ENCODE measurements at regions not wholly inside any gene's neighbourhood (a gene's known extent, or its start where the extent isn't known, plus 50 kb on each side); places are given as distances from the start of the nearest gene placed in this dataset.

DNA sequence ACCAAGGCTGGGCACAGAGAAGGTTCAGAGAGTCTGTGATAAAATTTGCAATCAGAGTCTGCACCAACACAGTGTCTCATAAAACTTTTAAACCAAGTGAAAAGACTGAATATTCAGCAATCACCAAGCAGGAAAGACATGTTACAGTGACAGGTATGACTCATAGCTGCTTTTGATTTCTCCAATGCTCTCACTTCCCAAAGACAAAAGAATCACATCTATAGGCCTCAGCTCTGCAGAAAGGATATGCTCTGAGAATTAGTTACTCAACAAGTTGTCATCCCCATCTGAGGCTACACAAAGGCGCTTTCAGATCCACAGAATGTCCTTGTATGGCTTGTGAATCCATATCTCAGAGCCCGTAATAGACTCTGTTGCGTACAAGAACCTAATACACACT is 92.5 kb downstream of the KCNF1 start:
- Histone ChIP-seq H3K27me3 (ENCODE audit: control insufficient read depth in 1 of 2, insufficient read depth in 2 of 2, low read length in 2 of 2) (peaks cover 0 to 4% of the 10 kb centered on the region in 2 donors), H3K36me3 (ENCODE audit: control insufficient read depth in 1 of 2, insufficient read depth in 2 of 2, low read length in 2 of 2) (no peaks in the 10 kb centered on the region), H3K9ac (ENCODE audit: low read depth in 1 of 2, low read length in 2 of 2) (no peak overlapping the region), H3K27ac (ENCODE audit: low read depth, low read length) (no peak overlapping the region), H3K9me3 (ENCODE audit: control insufficient read depth in 1 of 2, low read length in 2 of 2) (no peaks in the 10 kb centered on the region), H3K4me1 (ENCODE audit: control insufficient read depth in 1 of 2, insufficient read depth in 2 of 2, low read length in 2 of 2) (no peaks in the 10 kb centered on the region), H3K4me3 (ENCODE audit: low read depth in 1 of 2, low read length in 2 of 2) (no peak overlapping the region)

GRCh38 chr2:11005032-11005431 is 93.3 kb downstream of the KCNF1 start:
- Histone ChIP-seq H3K9ac (ENCODE audit: low read depth in 1 of 2, low read length in 2 of 2) (no peak overlapping the region), H3K4me3 (ENCODE audit: low read depth in 1 of 2, low read length in 2 of 2) (no peak overlapping the region), H3K27ac (ENCODE audit: low read depth, low read length) (no peak overlapping the region), H3K36me3 (ENCODE audit: control insufficient read depth in 1 of 2, insufficient read depth in 2 of 2, low read length in 2 of 2) (no peaks in the 10 kb centered on the region), H3K27me3 (ENCODE audit: control insufficient read depth in 1 of 2, insufficient read depth in 2 of 2, low read length in 2 of 2) (peaks cover 0 to 4% of the 10 kb centered on the region in 2 donors), H3K4me1 (ENCODE audit: control insufficient read depth in 1 of 2, insufficient read depth in 2 of 2, low read length in 2 of 2) (no peaks in the 10 kb centered on the region), H3K9me3 (ENCODE audit: control insufficient read depth in 1 of 2, low read length in 2 of 2) (no peaks in the 10 kb centered on the region)

DNA sequence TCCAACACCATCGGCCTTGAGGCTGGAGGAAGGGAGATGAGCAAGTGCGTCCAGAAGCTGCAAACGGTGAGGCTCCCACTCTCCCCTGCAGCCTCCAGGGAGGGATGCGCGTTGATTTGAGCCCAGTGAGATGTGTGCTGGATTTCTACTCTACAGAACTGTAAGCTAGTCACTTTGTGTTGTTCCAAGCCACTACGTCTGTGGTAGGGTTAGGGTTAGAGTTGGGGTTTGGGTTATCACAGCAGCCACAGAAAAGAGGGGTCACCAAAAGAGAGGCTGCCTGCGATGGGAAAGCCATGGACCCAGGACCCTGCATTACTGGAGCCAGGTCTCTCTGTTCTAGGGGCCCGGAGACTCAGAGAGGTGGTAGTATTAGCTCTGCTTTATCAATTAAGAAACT is 94.5 kb downstream of the KCNF1 start:
- Histone ChIP-seq H3K36me3 (ENCODE audit: control insufficient read depth in 1 of 2, insufficient read depth in 2 of 2, low read length in 2 of 2) (no peaks in the 10 kb centered on the region), H3K4me3 (ENCODE audit: low read depth in 1 of 2, low read length in 2 of 2) (no peak overlapping the region), H3K27ac (ENCODE audit: low read depth, low read length) (no peak overlapping the region), H3K9ac (ENCODE audit: low read depth in 1 of 2, low read length in 2 of 2) (no peak overlapping the region), H3K9me3 (ENCODE audit: control insufficient read depth in 1 of 2, low read length in 2 of 2) (peaks cover 0 to 1% of the 10 kb centered on the region in 2 donors), H3K27me3 (ENCODE audit: control insufficient read depth in 1 of 2, insufficient read depth in 2 of 2, low read length in 2 of 2) (peaks cover 0 to 4% of the 10 kb centered on the region in 2 donors), H3K4me1 (ENCODE audit: control insufficient read depth in 1 of 2, insufficient read depth in 2 of 2, low read length in 2 of 2) (no peaks in the 10 kb centered on the region)

DNA sequence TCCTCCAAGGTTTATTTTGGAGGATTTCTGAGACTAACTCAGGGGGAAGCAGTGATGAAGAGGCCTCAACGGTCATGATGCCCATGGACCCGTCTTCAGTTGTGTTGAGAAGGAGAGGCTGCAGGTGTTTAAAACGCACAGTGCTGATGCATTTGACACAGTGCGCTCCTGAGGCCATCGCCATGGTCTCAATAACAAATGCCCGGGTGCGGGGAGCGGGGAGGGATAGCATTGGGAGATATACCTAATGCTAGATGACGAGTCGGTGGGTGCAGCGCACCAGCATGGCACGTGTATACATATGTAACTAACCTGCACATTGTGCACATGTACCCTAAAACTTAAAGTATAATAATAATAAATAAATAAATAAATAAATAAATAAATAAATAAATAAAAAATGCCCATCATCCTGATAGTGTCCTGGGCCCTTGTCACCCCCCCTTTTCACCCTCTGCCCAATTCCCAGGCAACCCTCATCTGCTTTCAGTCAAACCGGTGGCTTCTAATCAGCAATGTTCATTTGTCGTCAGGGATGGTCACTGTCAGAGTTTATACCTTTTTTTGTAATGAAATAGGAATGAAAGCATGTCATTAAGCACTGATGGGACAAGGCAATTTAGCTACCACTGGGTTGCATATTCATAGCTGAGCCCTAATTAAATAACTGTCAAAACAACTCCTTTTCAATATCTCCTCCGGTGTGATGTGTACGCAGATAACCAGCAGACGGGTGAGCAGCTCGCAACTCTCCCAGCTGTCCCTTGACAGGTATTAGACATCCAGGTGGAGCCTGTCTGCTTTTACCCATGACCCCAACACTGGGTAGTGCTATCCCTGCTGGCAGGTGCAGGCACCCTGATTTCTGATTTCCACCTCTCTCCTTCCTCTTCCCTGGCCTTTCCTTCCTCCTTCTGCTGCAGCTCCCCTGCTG is 95.9 kb downstream of the KCNF1 start:
- Histone ChIP-seq H3K9me3 (ENCODE audit: control insufficient read depth in 1 of 2, low read length in 2 of 2) (peaks cover 0 to 7% of the 10 kb centered on the region in 2 donors), H3K27ac (ENCODE audit: low read depth, low read length) (no peak overlapping the region), H3K4me3 (ENCODE audit: low read depth in 1 of 2, low read length in 2 of 2) (no peak overlapping the region), H3K27me3 (ENCODE audit: control insufficient read depth in 1 of 2, insufficient read depth in 2 of 2, low read length in 2 of 2) (peaks cover 0 to 4% of the 10 kb centered on the region in 2 donors), H3K36me3 (ENCODE audit: control insufficient read depth in 1 of 2, insufficient read depth in 2 of 2, low read length in 2 of 2) (no peaks in the 10 kb centered on the region), H3K4me1 (ENCODE audit: control insufficient read depth in 1 of 2, insufficient read depth in 2 of 2, low read length in 2 of 2) (no peaks in the 10 kb centered on the region), H3K9ac (ENCODE audit: low read depth in 1 of 2, low read length in 2 of 2) (no peak overlapping the region)

GRCh38 chr2:11008773-11009172 is 97.0 kb downstream of the KCNF1 start:
- H3K9ac ChIP-seq (ENCODE audit: low read depth in 1 of 2, low read length in 2 of 2), result no peak overlapping the region
- no peaks in the 10 kb centered on the region for H3K36me3 ChIP-seq (ENCODE audit: control insufficient read depth in 1 of 2, insufficient read depth in 2 of 2, low read length in 2 of 2)
- no peaks in the 10 kb centered on the region for H3K4me1 ChIP-seq (ENCODE audit: control insufficient read depth in 1 of 2, insufficient read depth in 2 of 2, low read length in 2 of 2)
- peaks cover 0 to 4% of the 10 kb centered on the region in 2 donors for H3K27me3 ChIP-seq (ENCODE audit: control insufficient read depth in 1 of 2, insufficient read depth in 2 of 2, low read length in 2 of 2)
- H3K4me3 ChIP-seq (ENCODE audit: low read depth in 1 of 2, low read length in 2 of 2), result no peak overlapping the region
- H3K27ac ChIP-seq (ENCODE audit: low read depth, low read length), result no peak overlapping the region
- peaks cover 0 to 7% of the 10 kb centered on the region in 2 donors for H3K9me3 ChIP-seq (ENCODE audit: control insufficient read depth in 1 of 2, low read length in 2 of 2)

DNA sequence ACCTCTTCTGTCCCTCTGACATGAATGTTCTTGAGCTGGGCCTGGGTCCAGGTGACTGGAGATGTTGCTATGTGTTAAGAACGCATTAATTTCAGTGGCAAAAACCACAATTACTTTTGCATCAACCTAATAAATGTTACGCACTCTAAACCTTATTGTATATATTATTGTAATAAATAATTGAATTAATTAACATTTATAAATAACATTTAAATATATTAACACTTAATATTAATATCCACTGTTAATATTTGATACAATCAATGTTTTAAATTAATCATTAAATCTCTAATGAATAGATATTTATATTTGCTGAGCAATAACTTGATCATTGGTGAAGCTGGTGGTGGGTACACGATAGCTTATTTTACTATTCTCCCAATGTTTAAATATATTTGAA is 97.4 kb downstream of the KCNF1 start:
- no peaks in the 10 kb centered on the region for H3K36me3 ChIP-seq (ENCODE audit: control insufficient read depth in 1 of 2, insufficient read depth in 2 of 2, low read length in 2 of 2)
- peaks cover 0 to 4% of the 10 kb centered on the region in 2 donors for H3K27me3 ChIP-seq (ENCODE audit: control insufficient read depth in 1 of 2, insufficient read depth in 2 of 2, low read length in 2 of 2)
- H3K9me3 ChIP-seq (ENCODE audit: control insufficient read depth in 1 of 2, low read length in 2 of 2), result peaks cover 0 to 7% of the 10 kb centered on the region in 2 donors
- no peak overlapping the region for H3K27ac ChIP-seq (ENCODE audit: low read depth, low read length)
- H3K9ac ChIP-seq (ENCODE audit: low read depth in 1 of 2, low read length in 2 of 2), result no peak overlapping the region
- no peak overlapping the region for H3K4me3 ChIP-seq (ENCODE audit: low read depth in 1 of 2, low read length in 2 of 2)
- H3K4me1 ChIP-seq (ENCODE audit: control insufficient read depth in 1 of 2, insufficient read depth in 2 of 2, low read length in 2 of 2), result no peaks in the 10 kb centered on the region

- Histone ChIP-seq H3K27me3 (ENCODE audit: control insufficient read depth in 1 of 2, insufficient read depth in 2 of 2, low read length in 2 of 2) (peaks cover 0 to 2% of the 10 kb centered on the region in 2 donors), H3K4me1 (ENCODE audit: control insufficient read depth in 1 of 2, insufficient read depth in 2 of 2, low read length in 2 of 2) (no peaks in the 10 kb centered on the region), H3K4me3 (ENCODE audit: low read depth in 1 of 2, low read length in 2 of 2) (no peak overlapping the region), H3K36me3 (ENCODE audit: control insufficient read depth in 1 of 2, insufficient read depth in 2 of 2, low read length in 2 of 2) (no peaks in the 10 kb centered on the region), H3K27ac (ENCODE audit: low read depth, low read length) (no peak overlapping the region), H3K9ac (ENCODE audit: low read depth in 1 of 2, low read length in 2 of 2) (no peak overlapping the region), H3K9me3 (ENCODE audit: control insufficient read depth in 1 of 2, low read length in 2 of 2) (peaks cover 0 to 7% of the 10 kb centered on the region in 2 donors)
Measured at GRCh38 chr2:11009891-11010290, 98.2 kb downstream of the KCNF1 start.

DNA sequence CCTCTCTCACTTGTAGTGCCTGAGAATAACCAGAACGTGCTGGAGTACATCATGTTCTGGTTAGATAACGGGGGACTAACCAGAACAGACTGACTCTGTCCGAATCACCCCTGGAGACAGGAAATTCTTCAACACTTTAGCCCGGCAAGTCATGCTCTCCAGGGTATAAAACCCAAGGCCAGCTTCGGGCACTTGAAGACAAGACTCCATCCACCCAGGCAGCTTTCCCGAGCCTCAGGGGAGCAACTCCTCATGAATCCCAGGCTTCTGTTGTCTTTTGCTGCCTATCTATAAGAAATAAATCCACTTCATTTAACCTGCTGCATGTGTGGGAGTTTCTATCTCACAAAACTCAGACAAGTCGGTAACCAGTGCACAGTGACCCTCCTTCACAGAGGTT is 99.6 kb downstream of the KCNF1 start:
- no peaks in the 10 kb centered on the region for H3K27me3 ChIP-seq (ENCODE audit: control insufficient read depth in 1 of 2, insufficient read depth in 2 of 2, low read length in 2 of 2)
- no peaks in the 10 kb centered on the region for H3K4me1 ChIP-seq (ENCODE audit: control insufficient read depth in 1 of 2, insufficient read depth in 2 of 2, low read length in 2 of 2)
- H3K9ac ChIP-seq (ENCODE audit: low read depth in 1 of 2, low read length in 2 of 2), result no peak overlapping the region
- H3K9me3 ChIP-seq (ENCODE audit: control insufficient read depth in 1 of 2, low read length in 2 of 2), result peaks cover 0 to 7% of the 10 kb centered on the region in 2 donors
- H3K4me3 ChIP-seq (ENCODE audit: low read depth in 1 of 2, low read length in 2 of 2), result no peak overlapping the region
- no peaks in the 10 kb centered on the region for H3K36me3 ChIP-seq (ENCODE audit: control insufficient read depth in 1 of 2, insufficient read depth in 2 of 2, low read length in 2 of 2)
- H3K27ac ChIP-seq (ENCODE audit: low read depth, low read length), result no peak overlapping the region

DNA sequence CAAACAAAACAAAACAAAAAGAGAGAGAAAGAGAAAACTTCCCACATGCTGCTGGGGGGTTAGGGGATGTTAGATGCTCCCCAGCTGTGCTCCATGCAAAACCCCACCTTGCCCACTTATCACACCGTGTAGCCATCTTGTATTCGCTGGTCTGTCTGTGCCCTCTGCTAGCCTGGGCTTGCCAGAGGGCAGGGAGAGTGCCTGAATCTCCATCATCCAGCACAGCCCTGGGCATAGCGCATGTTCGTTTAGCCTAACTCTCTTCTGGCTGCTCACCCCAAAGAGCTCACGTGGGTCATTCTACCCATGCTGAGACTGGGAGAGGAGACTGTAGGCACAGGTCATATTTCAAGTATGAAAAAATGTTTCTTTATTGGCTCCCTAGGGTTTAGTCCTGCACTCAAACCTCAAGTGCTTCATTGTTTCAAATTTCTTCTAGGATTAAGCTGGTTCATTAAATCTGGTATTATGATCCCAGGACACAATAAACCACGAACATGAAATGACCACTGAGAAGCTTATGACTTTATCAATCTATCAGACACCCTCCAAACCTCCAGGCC is 100.5 kb downstream of the KCNF1 start:
- Histone ChIP-seq H3K4me1 (ENCODE audit: control insufficient read depth in 1 of 2, insufficient read depth in 2 of 2, low read length in 2 of 2) (no peaks in the 10 kb centered on the region), H3K9me3 (ENCODE audit: control insufficient read depth in 1 of 2, low read length in 2 of 2) (peaks cover 0 to 7% of the 10 kb centered on the region in 2 donors), H3K36me3 (ENCODE audit: control insufficient read depth in 1 of 2, insufficient read depth in 2 of 2, low read length in 2 of 2) (no peaks in the 10 kb centered on the region), H3K27me3 (ENCODE audit: control insufficient read depth in 1 of 2, insufficient read depth in 2 of 2, low read length in 2 of 2) (no peaks in the 10 kb centered on the region), H3K4me3 (ENCODE audit: low read depth in 1 of 2, low read length in 2 of 2) (no peak overlapping the region), H3K9ac (ENCODE audit: low read depth in 1 of 2, low read length in 2 of 2) (no peak overlapping the region), H3K27ac (ENCODE audit: low read depth, low read length) (no peak overlapping the region)

- no peaks in the 10 kb centered on the region for H3K27me3 ChIP-seq (ENCODE audit: control insufficient read depth in 1 of 2, insufficient read depth in 2 of 2, low read length in 2 of 2)
- H3K9ac ChIP-seq (ENCODE audit: low read depth in 1 of 2, low read length in 2 of 2), result no peak overlapping the region
- no peaks in the 10 kb centered on the region for H3K36me3 ChIP-seq (ENCODE audit: control insufficient read depth in 1 of 2, insufficient read depth in 2 of 2, low read length in 2 of 2)
- H3K4me1 ChIP-seq (ENCODE audit: control insufficient read depth in 1 of 2, insufficient read depth in 2 of 2, low read length in 2 of 2), result no peaks in the 10 kb centered on the region
- peaks cover 0 to 7% of the 10 kb centered on the region in 2 donors for H3K9me3 ChIP-seq (ENCODE audit: control insufficient read depth in 1 of 2, low read length in 2 of 2)
- no peak overlapping the region for H3K27ac ChIP-seq (ENCODE audit: low read depth, low read length)
- no peak overlapping the region for H3K4me3 ChIP-seq (ENCODE audit: low read depth in 1 of 2, low read length in 2 of 2)
Measured at GRCh38 chr2:11013196-11013595, 101.5 kb downstream of the KCNF1 start.
